Urinary bladder (tissue), 3 donors: ENCODE measurements at regions not wholly inside any gene's neighbourhood (a gene's known extent, or its start where the extent isn't known, plus 50 kb on each side); places are given as distances from the start of the nearest gene placed in this dataset.
"Not testable (repeated sequence)": the region's sequence is repeated elsewhere in the genome, so short reads cannot be mapped to it uniquely, and the experiment has no call there.

Experiments used
- DNase-seq: peaks from one replicate; pipeline ENCODE4 v3.0.0-alpha.2; 2015; ENCODE audit errors: extremely low spot score
- H3K27ac ChIP-seq: one replicate; pipeline ENCODE4 v1.5.1; 2013; ENCODE audit warnings: low read depth, mild to moderate bottlenecking, moderate library complexity
- H3K36me3 ChIP-seq: one replicate; pipeline ENCODE4 v1.6.1; 2013; ENCODE audit warnings: mild to moderate bottlenecking, moderate library complexity; ENCODE audit not compliant: insufficient read depth
- H3K4me1 ChIP-seq: one replicate; pipeline ENCODE4 v1.6.1; 2013; ENCODE audit warnings: mild to moderate bottlenecking, moderate library complexity; ENCODE audit not compliant: insufficient read depth
- H3K4me3 ChIP-seq: one replicate; pipeline ENCODE4 v1.5.1; 2013; ENCODE audit warnings: low read depth, low read length
- WGBS: extraction: QIAGEN DNeasy Blood & Tissue Kit; methylation state at CpG from one replicate; pipeline ENCODE4 v1.1.7; 2013; 5-methylcytosine and 5-hydroxymethylcytosine counted together
- donor health status: healthy with polysubstance abuse.
- donor health status: healthy.

DNA sequence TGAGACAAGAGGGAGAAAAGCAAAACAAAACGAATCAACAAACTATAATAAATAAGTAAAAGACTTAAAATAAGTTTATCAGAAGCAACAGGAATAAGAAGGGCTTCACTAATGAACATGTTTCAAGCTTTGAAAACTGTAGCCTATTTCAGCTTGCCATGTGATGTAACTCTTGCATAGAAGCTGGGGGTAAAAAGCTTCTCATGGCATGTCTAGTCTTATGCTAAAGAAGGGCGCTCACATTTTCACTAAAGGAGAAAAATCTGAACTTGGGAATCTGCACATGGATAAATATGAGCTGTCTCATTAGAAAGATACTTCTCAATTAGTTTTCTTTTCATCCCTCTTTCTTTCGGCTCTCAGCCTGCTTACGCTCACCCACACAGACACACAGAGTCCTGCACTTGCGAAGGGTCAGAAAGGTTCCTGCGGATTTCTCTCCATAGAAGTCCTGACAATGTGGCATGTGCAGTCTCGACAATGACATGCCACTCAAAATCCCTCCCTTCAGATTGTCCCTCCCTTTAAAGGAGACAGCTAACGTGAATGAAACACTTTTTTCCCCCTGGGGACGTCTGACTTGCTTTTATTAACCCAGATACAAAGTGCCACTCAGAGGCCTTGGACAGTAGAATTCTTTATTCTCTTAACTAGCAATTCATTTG is 568.9 kb upstream of the NR2F2 start:
- 81% methylated on average over 9 of the region's 9 CpGs for WGBS

DNA sequence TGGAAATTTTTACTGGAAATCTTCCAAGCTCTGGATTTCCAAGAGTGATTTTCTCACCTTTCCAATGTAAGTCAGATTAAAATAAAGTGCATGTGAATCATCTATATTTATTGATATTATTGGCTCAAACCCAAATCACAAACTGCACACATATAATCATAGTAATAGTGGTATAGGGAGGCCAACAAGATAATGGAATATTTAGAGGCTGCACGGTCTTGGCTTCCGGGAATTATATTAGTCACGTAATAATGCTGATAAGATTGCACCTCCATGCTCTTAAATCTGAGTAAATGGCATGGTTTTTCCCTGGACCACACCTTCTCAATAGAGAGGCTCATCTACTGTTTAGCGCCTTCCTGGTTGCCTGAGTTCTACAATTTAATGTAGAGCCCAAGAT is 567.1 kb upstream of the NR2F2 start:
- WGBS = 95% methylated on average over 4 of the region's 4 CpGs
- no peaks in the 10 kb centered on the region for H3K4me1 ChIP-seq
- H3K4me3 ChIP-seq = no peak overlapping the region
- H3K36me3 ChIP-seq = no peaks in the 10 kb centered on the region
- DNase-seq = no peak
- H3K27ac ChIP-seq = no peak overlapping the region

More for the DNA sequence above, 568.9 kb upstream of the NR2F2 start:
- no peak for DNase-seq
- H3K36me3 ChIP-seq = no peaks in the 10 kb centered on the region
- H3K27ac ChIP-seq = no peak overlapping the region
- no peaks in the 10 kb centered on the region for H3K4me1 ChIP-seq
- H3K4me3 ChIP-seq = no peak overlapping the region

DNA sequence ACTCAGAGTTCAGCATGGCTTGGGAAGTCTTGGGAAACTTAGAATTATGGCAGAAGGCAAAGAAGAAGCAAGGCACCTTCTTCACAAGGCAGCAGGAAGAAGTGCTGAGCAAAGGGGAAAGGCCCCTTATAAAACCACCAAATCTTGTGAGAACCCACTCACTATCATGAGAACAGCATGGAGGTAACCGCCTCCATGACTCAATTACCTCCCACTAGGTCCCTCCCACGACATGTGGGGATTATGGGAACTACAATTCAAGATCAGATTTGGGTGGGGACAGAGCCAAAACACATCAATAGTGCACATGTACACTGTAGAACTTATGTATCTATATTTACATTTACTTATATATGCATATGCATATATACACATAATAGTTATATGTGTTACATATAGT is 565.3 kb upstream of the NR2F2 start:
- no peak for DNase-seq
- Histone ChIP-seq H3K4me3 (no peak overlapping the region), H3K27ac (no peak overlapping the region), H3K4me1 (no peaks in the 10 kb centered on the region), H3K36me3 (no peaks in the 10 kb centered on the region)
- WGBS = 85% methylated on average over 2 of the region's 2 CpGs

DNA sequence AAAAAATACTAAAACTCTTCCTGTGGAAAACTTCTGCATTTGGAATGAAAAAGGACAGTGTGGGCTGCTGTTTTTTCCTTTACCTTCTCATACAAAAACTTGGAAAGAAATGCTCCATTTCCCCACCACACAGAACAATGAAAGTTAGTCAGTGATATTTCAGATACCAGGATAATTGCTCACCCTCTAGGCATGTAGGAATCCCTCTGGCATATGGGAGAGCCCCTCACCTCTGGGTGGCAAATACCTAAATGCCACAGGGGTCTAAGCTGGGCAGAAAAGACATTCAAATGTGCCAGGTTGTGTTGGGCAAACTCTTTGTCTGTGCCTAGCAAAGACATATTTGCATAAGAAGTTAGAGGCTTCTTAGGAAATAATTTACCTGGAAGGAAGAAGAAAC is 560.3 kb upstream of the NR2F2 start:
- Histone ChIP-seq H3K4me3 (no peak overlapping the region), H3K4me1 (no peaks in the 10 kb centered on the region), H3K36me3 (no peaks in the 10 kb centered on the region), H3K27ac (no peak overlapping the region)
- DNase-seq = no peak

DNA sequence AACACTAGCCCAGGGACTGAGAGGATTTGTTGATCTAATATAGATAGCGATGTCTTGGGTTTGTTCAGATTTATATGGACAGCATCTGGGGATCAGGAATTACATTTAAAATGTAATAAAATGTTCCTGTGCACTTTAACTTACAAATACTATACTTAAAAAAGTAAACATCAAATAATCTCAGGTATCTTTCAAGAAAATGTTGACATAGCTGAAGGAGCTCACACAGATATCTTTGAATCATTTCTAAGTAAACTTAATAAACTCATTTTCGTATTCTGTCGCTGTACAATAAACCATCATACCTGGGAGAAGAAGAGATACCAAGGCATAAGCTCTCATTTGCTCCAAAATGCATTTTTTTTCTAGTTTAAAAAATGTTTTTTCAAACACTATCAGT is 557.5 kb upstream of the NR2F2 start:
- Histone ChIP-seq H3K4me3 (no peak overlapping the region), H3K36me3 (no peaks in the 10 kb centered on the region), H3K27ac (no peak overlapping the region), H3K4me1 (no peaks in the 10 kb centered on the region)
- 82% methylated on average over 3 of the region's 3 CpGs for WGBS
- DNase-seq = no peak

DNA sequence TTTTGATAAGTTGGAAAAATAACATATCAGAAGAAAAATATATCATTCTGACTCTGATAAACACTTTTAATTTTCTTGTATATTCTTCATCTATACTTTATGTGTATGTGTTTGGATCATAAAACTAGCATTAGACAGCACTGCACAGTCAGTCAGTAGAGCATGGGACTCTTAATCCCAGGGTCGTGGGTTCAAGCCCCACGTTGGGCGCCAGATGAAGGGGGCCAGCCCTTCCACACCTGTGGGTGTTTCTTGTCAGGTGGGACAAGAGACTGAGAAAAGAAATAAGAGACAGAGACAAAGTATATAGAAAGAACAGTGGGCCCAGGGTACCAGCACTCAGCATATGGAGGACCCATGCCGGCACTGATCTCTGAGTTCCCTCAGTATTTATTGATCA is 546.0 kb upstream of the NR2F2 start:
- no peaks in the 10 kb centered on the region for H3K4me1 ChIP-seq
- H3K27ac ChIP-seq = no peak overlapping the region
- 92% methylated on average over 4 of the region's 4 CpGs for WGBS
- no peak overlapping the region for H3K4me3 ChIP-seq
- no peaks in the 10 kb centered on the region for H3K36me3 ChIP-seq
- no peak for DNase-seq

DNA sequence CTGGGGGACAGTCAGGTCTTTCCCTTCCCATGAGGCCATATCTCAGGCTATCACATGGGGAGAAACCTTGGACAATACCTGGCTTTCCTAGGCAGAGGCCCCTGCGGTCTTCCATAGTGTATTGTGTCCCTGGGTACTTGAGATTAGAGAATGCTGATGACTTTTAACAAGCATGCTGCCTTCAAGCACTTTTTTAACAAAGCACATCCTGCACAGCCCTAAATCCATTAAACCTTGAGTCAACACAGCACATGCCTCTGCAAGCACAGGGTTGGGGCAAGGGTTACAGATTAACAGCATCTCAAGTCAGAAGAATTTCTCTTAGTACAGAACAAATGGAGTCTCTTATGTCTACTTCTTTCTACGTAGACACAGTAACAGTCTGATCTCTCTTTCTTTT is 545.2 kb upstream of the NR2F2 start:
- 89% methylated on average over 2 of the region's 2 CpGs for WGBS
- H3K36me3 ChIP-seq, H3K4me3 ChIP-seq, H3K27ac ChIP-seq, H3K4me1 ChIP-seq, DNase-seq: not testable (repeated sequence)

DNA sequence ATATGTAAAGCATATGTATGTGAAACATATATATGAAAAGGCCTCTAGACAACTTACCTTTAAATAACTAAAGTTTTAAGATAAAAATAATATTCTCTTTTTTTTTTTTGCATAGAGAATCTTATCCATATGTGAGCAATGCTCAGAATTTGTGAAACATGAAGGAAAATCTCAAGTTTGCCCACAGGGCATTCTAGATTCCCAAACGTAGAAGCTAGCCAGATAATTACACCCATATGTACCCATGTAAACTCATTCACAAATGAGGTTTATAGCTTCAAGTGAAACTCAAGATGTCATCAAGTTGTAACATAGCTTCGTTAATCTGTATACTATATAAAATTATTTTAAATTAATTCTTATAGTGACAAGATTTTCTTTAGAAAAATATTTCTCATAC is 537.3 kb upstream of the NR2F2 start:
- Histone ChIP-seq H3K36me3 (no peaks in the 10 kb centered on the region), H3K4me3 (no peak overlapping the region), H3K27ac (no peak overlapping the region), H3K4me1 (no peaks in the 10 kb centered on the region)
- 89% methylated on average over 2 of the region's 2 CpGs for WGBS
- no peak for DNase-seq

DNA sequence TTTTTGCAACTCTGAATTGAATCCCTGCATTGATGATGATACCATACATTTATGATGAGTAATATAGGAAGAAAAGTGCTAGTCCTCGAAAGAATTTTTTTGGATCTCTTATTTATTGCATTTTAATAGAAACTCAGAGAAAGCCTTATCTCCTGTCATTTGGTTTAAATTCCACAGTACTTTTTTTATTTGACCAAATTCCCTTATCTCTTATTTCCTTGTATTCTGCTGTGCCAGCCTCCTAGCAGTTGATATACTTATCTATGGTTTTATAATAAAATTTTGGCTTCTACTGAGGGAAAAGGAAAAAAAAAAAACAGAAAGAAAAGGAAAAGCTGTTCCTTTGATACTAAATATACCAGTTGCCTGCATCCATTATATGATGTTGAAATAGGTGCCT is 535.1 kb upstream of the NR2F2 start:
- no peak overlapping the region for H3K4me3 ChIP-seq
- no peaks in the 10 kb centered on the region for H3K4me1 ChIP-seq
- 76% methylated on average over 1 of the region's 1 CpG for WGBS
- no peak for DNase-seq
- H3K27ac ChIP-seq = no peak overlapping the region
- no peaks in the 10 kb centered on the region for H3K36me3 ChIP-seq

DNA sequence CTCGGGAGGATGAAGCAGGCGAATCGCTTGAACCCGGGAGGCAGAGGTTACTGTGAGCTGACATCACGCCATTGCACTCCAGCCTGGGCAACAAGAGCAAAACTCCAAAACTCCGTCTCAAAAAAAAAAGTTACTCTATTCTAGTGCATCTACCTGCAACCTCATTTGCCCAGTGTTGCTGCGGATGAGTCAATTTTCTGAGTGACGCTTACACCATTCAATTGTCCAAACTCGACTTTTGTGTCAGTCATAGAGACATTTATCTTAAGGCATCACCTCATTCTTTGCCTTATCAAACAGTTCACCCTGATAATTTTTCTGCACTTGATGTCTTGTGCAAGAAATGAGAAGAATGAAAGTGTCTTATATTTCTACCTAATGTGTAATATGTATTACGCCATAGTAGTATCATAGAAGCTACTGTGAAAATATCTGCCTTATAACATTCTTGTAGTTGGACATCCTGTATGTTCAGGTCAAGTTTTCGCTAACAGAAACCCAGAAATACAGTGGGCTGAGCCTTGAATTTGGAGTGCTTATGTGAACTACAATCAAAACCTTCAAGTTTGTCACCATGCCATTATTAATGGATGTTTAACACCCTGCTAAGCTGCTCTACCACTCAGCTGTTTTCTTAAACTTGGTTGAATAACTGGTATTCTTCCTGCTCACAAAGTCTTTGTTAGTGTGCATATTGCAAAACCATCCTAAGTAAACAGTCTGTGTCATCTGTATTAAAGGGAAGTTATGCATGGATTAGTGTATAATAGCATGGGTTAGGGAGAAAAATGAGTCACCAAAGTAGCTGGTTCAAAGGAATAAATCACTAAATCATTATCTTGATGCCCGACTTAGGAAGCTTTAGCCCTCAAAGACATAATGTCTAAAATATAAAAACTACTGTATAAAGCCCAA is 531.0 kb upstream of the NR2F2 start:
- DNase-seq = no peak
- Histone ChIP-seq H3K27ac (no peak overlapping the region), H3K4me1 (no peaks in the 10 kb centered on the region), H3K36me3 (no peaks in the 10 kb centered on the region), H3K4me3 (no peak overlapping the region)
- 92% methylated on average over 12 of the region's 12 CpGs for WGBS

DNA sequence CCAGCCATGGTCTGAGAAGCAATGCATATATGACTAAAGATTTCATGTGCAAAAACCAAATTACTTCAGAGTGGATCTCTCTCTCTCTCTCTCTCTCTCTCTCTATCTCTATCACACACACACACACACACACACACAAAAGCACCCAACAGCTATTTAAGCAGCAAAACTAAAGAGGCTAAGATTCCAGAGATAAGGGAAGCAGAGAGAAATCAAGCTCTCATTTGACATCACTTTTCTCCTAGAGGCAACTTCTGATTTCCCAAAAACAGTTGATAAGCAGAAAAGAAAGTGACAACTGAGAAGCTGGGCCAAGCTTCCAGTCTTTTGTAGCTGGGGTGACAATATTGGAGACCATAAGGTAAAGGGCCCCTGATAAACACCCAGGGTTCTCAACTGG is 526.0 kb upstream of the NR2F2 start:
- DNase-seq = no peak
- H3K4me1 ChIP-seq = no peaks in the 10 kb centered on the region
- H3K36me3 ChIP-seq = no peaks in the 10 kb centered on the region
- H3K27ac ChIP-seq = no peak overlapping the region
- no peak overlapping the region for H3K4me3 ChIP-seq

DNA sequence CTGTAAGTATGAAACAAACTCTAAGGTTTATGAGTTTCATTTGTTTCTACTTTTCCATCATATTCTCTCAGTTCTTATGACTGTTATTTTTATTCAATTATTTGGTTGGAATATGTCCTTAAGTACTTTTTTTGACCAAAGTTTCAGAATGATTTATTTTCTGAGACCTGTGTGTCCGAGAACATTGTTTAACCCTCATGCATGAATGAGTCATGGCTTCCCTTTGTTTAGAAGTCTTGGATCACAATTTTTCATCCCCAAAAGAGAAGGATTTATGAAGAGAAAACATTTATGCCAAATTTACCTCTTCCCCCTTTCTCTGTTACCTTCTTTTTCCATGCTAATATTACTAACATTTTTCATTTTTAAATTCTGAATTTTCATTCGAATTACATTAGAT is 518.0 kb upstream of the NR2F2 start:
- 77% methylated on average over 2 of the region's 2 CpGs for WGBS
- H3K27ac ChIP-seq = no peak overlapping the region
- no peaks in the 10 kb centered on the region for H3K4me1 ChIP-seq
- H3K4me3 ChIP-seq = no peak overlapping the region
- DNase-seq = no peak
- no peaks in the 10 kb centered on the region for H3K36me3 ChIP-seq

DNA sequence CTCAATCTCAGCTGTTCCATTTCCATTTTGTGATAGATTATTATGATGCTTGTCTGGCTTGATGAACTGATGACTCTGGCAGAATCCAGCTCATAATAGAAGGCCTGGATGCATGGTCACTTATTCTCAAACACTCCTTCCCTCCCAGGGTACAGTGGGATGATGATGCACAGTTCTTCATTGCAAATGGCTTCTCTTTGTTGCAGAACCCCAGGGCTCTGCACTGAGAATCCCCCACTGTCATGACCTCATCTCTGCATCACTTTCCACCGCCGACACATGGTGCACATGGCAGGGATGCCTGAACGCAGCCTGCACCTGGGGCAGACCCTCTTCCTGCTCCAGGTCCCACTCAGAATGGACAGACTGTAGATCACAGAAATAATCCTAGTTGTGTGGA is 515.6 kb upstream of the NR2F2 start:
- H3K36me3 ChIP-seq = no peaks in the 10 kb centered on the region
- WGBS = 97% methylated on average over 3 of the region's 3 CpGs
- no peak overlapping the region for H3K27ac ChIP-seq
- no peaks in the 10 kb centered on the region for H3K4me1 ChIP-seq
- H3K4me3 ChIP-seq = no peak overlapping the region
- DNase-seq = no peak

DNA sequence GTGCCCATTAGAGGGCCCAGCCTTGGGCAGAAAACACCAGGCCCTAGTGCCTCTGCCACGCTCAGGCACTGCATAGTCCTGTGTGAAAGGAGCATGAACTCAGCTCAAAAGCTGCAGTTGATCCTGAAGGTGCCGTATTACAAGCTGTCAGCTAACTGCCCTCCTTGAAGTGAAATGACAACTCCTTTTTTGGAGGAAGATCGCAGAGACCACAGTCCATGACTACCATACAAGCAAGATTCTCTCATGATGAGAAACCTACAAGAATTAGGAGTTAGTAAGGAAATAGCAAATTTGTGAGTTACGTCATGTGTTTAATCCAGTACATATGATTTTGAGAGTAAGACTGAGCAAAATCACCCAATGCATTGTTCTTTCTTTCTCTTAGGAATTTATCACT is 513.9 kb upstream of the NR2F2 start:
- 94% methylated on average over 4 of the region's 4 CpGs for WGBS
- H3K4me1 ChIP-seq = no peaks in the 10 kb centered on the region
- no peak for DNase-seq
- H3K4me3 ChIP-seq = no peak overlapping the region
- no peaks in the 10 kb centered on the region for H3K36me3 ChIP-seq
- H3K27ac ChIP-seq = no peak overlapping the region
